ENCODE measurements at regions not wholly inside any gene's neighbourhood (a gene's known extent, or its start where the extent isn't known, plus 50 kb on each side); places are given as distances from the start of the nearest gene placed in this dataset.

DNA sequence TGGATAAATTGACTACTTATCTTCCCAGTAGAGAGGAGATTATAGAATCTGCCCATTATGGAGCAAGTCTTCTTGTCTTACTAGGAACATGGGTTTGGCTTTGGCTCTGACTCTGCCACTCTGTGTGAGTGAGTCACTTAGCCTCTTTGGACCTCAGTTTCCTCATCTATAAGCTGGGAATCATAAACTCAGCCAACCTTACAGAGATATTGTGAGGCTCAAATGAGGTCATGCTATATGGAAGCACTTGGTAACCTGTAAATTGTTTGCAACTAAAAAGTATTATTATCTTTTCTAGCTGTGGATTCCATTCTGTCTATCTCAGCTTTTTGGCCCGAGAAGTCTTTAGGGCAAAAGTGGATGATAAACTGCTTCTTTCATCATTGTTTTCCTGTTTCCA is 186.8 kb upstream of the TSC22D1 start:
- peaks cover 6 to 19% of the 10 kb centered on the region in 2 experiments; a peak in 3 of 4 replicates for H3K4me1 ChIP-seq (ENCODE audit: control insufficient read depth in 1 of 2, insufficient read depth in 2 of 2, low read length in 2 of 2)
- ChIA-PET RAD21 (ENCODE audit: low non-redundant PET in 1 of 2, low total read pairs in 2 of 2, uncharacterized antibody in 2 of 2, unreplicated experiment in 2 of 2) (no interaction called here), POLR2A (no interaction called here), CTCF (no interaction called here)
- intact Hi-C loops (cut with micrococcal nuclease): no loop called here
- no peaks in the 10 kb centered on the region for H3K9me3 ChIP-seq (ENCODE audit: control insufficient read depth in 1 of 2, insufficient read depth in 1 of 2, low read depth in 1 of 2, low read length in 2 of 2)
- ATAC-seq (no peak), DNase-seq (ENCODE audit: low read depth, low spot score) (no peak)
- BruUV-seq (replicated peaks): no TSS peak
- H3K27me3 ChIP-seq (ENCODE audit: insufficient read depth, low read length): no peaks in the 10 kb centered on the region
- no peaks in the 10 kb centered on the region for H3K36me3 ChIP-seq (ENCODE audit: control insufficient read depth in 1 of 2, insufficient read depth in 2 of 2, low read length in 2 of 2)
- TF ChIP-seq CEBPB (IDR thresholded peaks at IDR 0.05; ENCODE audit: low read depth): no peak
- TF ChIP-seq EGR1 (IDR thresholded peaks at IDR 0.05; ENCODE audit: low read depth): no peak
- TF ChIP-seq, protein P1, sequence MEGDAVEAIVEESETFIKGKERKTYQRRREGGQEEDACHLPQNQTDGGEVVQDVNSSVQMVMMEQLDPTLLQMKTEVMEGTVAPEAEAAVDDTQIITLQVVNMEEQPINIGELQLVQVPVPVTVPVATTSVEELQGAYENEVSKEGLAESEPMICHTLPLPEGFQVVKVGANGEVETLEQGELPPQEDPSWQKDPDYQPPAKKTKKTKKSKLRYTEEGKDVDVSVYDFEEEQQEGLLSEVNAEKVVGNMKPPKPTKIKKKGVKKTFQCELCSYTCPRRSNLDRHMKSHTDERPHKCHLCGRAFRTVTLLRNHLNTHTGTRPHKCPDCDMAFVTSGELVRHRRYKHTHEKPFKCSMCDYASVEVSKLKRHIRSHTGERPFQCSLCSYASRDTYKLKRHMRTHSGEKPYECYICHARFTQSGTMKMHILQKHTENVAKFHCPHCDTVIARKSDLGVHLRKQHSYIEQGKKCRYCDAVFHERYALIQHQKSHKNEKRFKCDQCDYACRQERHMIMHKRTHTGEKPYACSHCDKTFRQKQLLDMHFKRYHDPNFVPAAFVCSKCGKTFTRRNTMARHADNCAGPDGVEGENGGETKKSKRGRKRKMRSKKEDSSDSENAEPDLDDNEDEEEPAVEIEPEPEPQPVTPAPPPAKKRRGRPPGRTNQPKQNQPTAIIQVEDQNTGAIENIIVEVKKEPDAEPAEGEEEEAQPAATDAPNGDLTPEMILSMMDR (IDR thresholded peaks at IDR 0.05 in 2 of 3, conservative IDR thresholded peaks at IDR 0.05 in 1 of 3; ENCODE audit: borderline replicate concordance in 1 of 3, insufficient read depth in 1 of 3, low read depth in 2 of 3, low read length in 2 of 3): no peak
- TF ChIP-seq SIN3A (IDR thresholded peaks at IDR 0.05; ENCODE audit: low read depth): no peak
- TF ChIP-seq RAD21 (IDR thresholded peaks at IDR 0.05; ENCODE audit: low read depth): no peak
- no peak for TF ChIP-seq SP1 (IDR thresholded peaks at IDR 0.05; ENCODE audit: low read depth)
- no peak for TF ChIP-seq ZFX (IDR thresholded peaks at IDR 0.05)
- TF ChIP-seq, protein P2, sequence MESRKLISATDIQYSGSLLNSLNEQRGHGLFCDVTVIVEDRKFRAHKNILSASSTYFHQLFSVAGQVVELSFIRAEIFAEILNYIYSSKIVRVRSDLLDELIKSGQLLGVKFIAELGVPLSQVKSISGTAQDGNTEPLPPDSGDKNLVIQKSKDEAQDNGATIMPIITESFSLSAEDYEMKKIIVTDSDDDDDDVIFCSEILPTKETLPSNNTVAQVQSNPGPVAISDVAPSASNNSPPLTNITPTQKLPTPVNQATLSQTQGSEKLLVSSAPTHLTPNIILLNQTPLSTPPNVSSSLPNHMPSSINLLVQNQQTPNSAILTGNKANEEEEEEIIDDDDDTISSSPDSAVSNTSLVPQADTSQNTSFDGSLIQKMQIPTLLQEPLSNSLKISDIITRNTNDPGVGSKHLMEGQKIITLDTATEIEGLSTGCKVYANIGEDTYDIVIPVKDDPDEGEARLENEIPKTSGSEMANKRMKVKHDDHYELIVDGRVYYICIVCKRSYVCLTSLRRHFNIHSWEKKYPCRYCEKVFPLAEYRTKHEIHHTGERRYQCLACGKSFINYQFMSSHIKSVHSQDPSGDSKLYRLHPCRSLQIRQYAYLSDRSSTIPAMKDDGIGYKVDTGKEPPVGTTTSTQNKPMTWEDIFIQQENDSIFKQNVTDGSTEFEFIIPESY (IDR thresholded peaks at IDR 0.05; ENCODE audit: extremely low read depth, insufficient replicate concordance, low read length): no peak
- no peak overlapping the region for H3K27ac ChIP-seq (ENCODE audit: low read depth, low read length)
- H4K20me1 ChIP-seq (ENCODE audit: insufficient read depth): no peaks in the 10 kb centered on the region
- H3K9me2 ChIP-seq (ENCODE audit: insufficient read depth): no peaks in the 10 kb centered on the region
- H3K79me2 ChIP-seq (ENCODE audit: insufficient read depth, low read length): no peaks in the 10 kb centered on the region
- no peak overlapping the region for H3K4me2 ChIP-seq (ENCODE audit: low read length)
- H2AFZ ChIP-seq (ENCODE audit: low read depth, low read length, poor library complexity, severe bottlenecking): no peak overlapping the region
- H3K4me3 ChIP-seq (replicated peaks in 1 of 2; ENCODE audit: low read depth in 1 of 2, low read length in 2 of 2): no peak overlapping the region
- no peak overlapping the region for H3K9ac ChIP-seq (ENCODE audit: low read length)

All from HCT116 (cell line).